Lung (tissue), 11 donors: ENCODE measurements at regions not wholly inside any gene's neighbourhood (a gene's known extent, or its start where the extent isn't known, plus 50 kb on each side); places are given as distances from the start of the nearest gene placed in this dataset.

Experiments used
- ATAC-seq: fragments of 200-7000 bp; cut with Tn5 transposase; one replicate; pipeline ENCODE4 v1.9.1; 2020; ENCODE audit warnings: moderate number of reproducible peaks; ENCODE audit not compliant: insufficient read depth, low FRiP score
- DNase-seq, 3 donors: peaks; one replicate each; pipeline ENCODE4 v3.0.0-alpha.2; 2013 to 2017
- H3K27ac ChIP-seq, 2 donors: one replicate each; pipeline ENCODE4 v1.5.1; 2013; ENCODE audit warnings: mild to moderate bottlenecking in 2 of 2, moderate library complexity in 2 of 2, control low read depth in 1 of 2, inconsistent platforms in 1 of 2, low read depth in 1 of 2, low read length in 1 of 2
- H3K27me3 ChIP-seq, 3 donors: one replicate each; pipeline ENCODE4 v1.5.1; 2013; ENCODE audit warnings: low read length in 2 of 3; ENCODE audit not compliant: control insufficient read depth in 3 of 3, insufficient read depth in 3 of 3
- H3K36me3 ChIP-seq, 4 donors: one replicate each; pipeline ENCODE4 v1.5.1; 2013; ENCODE audit warnings: low read length in 4 of 4, mild to moderate bottlenecking in 1 of 4, moderate library complexity in 1 of 4; ENCODE audit not compliant: control insufficient read depth in 4 of 4, insufficient read depth in 4 of 4
- H3K4me1 ChIP-seq, 5 donors: one replicate each; pipeline ENCODE4 v1.5.1; 2013; ENCODE audit warnings: low read length in 5 of 5, mild to moderate bottlenecking in 2 of 5, moderate library complexity in 1 of 5; ENCODE audit not compliant: control insufficient read depth in 5 of 5, insufficient read depth in 5 of 5
- H3K4me3 ChIP-seq: one replicate; pipeline ENCODE4 v1.5.1; 2013; ENCODE audit warnings: mild to moderate bottlenecking, control low read depth, moderate library complexity
- H3K9ac ChIP-seq, 2 donors: one replicate each; pipeline ENCODE4 v1.5.1; 2013; ENCODE audit warnings: low read length in 2 of 2, control low read depth in 1 of 2; ENCODE audit not compliant: insufficient read depth in 1 of 2
- H3K9me3 ChIP-seq, 4 donors: one replicate each; pipeline ENCODE4 v1.5.1; 2013; ENCODE audit warnings: low read length in 3 of 4, mild to moderate bottlenecking in 1 of 4, moderate library complexity in 1 of 4; ENCODE audit not compliant: control insufficient read depth in 4 of 4, insufficient read depth in 3 of 4
- WGBS, 2 donors: extraction: QIAGEN DNeasy Blood & Tissue Kit; methylation state at CpG; one replicate each; pipeline ENCODE4 v1.1.7; 2013; 5-methylcytosine and 5-hydroxymethylcytosine counted together
- TF ChIP-seq, protein P1 (sequence below): IDR thresholded peaks from 2 replicates; pipeline ENCODE4 v1.5.1; 2012; ENCODE audit warnings: mild to moderate bottlenecking; ENCODE audit errors: control extremely low read depth, extremely low read depth
- donor health status: control.
- donor health status: control.
- donor health status: Bipolar disorder and iron deficiency.
- donor health status: healthy.
- donor health status: DM: yes; HTN: yes; CAD: no.

DNA sequence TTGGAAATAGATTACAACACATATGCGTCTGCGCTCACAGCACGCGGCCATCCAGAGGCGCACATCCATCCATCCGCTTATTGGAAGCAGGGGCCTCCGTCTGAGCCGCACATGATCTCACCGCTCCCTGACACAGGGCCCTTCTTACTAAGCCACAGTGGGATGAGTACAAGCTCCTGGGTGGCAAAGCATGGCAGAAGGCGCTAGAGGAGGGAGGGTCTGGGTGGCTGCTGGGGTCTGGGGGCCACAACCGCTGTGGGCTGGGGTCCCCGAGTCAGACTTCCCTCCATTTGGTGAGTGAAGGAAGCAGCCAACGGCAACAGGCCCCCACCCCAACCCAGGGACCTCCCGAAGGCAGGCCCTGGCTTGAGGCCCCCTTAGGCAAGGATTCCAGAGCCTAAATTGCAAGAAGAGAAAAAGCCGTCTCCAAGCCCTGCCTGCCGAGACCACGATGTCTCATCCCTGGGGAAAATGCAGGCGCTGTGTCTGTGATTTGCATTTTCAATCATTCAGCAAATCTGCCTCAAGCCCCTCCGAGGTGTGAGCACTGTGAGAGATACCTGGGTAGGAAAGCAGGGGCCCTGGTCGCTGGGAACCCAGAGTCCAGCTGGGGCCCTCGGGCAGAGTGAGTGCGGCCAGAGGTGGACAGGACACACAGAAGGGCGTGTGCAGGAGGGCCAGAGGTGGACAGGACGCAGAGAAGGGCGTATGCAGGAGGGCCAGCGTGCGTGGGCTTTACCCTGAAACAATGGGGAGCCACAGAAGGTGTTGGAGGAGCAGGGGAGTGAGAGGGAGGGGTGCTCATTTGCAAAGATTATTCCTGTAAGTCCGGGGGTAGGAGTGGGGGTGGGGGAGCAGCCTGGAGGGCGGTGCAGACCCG, 135.7 kb downstream of the OLFM1 start:
- Histone ChIP-seq H3K4me3 (no peak overlapping the region), H3K27me3 (peaks cover 0 to 3% (median 3%) of the 10 kb centered on the region in 3 donors), H3K4me1 (peaks cover 0 to 14% (median 3%) of the 10 kb centered on the region in 5 donors), H3K36me3 (no peaks in the 10 kb centered on the region), H3K9me3 (peaks cover 0 to 2% (median under 1%) of the 10 kb centered on the region in 4 donors), H3K27ac (no peak overlapping the region), H3K9ac (no peak overlapping the region)
- WGBS, 2 donors = 79 to 82% methylated on average over 30 of the region's 30 CpGs
- TF ChIP-seq, protein P1, sequence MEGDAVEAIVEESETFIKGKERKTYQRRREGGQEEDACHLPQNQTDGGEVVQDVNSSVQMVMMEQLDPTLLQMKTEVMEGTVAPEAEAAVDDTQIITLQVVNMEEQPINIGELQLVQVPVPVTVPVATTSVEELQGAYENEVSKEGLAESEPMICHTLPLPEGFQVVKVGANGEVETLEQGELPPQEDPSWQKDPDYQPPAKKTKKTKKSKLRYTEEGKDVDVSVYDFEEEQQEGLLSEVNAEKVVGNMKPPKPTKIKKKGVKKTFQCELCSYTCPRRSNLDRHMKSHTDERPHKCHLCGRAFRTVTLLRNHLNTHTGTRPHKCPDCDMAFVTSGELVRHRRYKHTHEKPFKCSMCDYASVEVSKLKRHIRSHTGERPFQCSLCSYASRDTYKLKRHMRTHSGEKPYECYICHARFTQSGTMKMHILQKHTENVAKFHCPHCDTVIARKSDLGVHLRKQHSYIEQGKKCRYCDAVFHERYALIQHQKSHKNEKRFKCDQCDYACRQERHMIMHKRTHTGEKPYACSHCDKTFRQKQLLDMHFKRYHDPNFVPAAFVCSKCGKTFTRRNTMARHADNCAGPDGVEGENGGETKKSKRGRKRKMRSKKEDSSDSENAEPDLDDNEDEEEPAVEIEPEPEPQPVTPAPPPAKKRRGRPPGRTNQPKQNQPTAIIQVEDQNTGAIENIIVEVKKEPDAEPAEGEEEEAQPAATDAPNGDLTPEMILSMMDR = no peak
- DNase-seq (no peak), ATAC-seq (no peak)

DNA sequence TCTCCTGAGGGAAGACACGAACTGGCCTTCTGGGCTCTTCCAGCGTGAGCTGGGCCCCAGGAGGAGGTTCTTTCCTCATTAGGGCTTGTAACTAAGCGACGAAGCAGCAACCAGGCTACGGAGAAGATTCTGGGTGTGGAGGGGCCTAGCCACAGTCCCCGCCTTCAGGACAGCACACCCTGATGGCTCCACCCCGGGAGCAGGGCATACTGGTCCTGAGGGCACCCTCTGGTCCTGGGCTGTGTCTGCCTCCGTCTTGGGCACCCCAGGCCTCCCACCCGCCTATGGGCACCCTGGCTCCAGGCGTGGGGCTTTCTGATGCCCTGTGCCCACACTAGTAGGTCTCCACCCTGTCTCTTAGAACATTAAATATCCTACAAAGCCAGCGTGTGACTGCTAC, 136.4 kb downstream of the OLFM1 start:
- ATAC-seq = no peak
- Histone ChIP-seq H3K9ac (no peak overlapping the region), H3K36me3 (no peaks in the 10 kb centered on the region), H3K4me1 (peaks cover 0 to 6% (median 0%) of the 10 kb centered on the region in 5 donors), H3K27me3 (peaks cover 0 to 3% (median 2%) of the 10 kb centered on the region in 3 donors), H3K9me3 (peaks cover 0 to 2% (median under 1%) of the 10 kb centered on the region in 4 donors), H3K27ac (no peak overlapping the region), H3K4me3 (no peak overlapping the region)
- DNase-seq = no peak
- TF ChIP-seq, protein P1 = no peak
- WGBS, 2 donors = 79 to 88% methylated on average over 10 to 11 of the region's 11 CpGs

DNA sequence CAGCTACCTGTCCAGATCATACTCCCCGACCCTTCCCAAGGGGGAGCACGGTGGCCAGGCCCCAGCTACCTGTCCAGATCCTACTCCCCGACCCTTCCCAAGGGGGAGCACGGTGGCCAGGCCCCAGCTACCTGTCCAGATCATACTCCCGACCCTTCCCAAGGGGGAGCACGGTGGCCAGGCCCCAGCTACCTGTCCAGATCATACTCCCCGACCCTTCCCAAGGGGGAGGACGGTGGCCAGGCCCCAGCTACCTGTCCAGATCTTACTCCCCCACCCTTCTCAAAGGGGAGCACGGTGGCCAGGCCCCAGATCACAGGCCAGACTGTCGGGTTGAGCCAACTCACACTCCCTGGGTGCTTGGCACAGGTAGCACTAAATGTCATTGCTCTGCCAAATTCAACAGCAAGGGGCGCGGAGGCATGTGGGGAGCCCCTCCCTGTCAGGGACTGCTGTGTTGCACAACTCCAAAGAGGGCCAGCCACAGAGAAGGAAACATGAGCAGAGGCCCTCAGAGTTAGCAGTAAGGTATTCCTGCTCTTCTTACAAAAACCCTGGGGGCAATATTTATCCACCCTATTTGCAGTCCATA, 136.9 kb downstream of the OLFM1 start:
- no peak overlapping the region for H3K27ac ChIP-seq
- peaks cover 0 to 3% (median 2%) of the 10 kb centered on the region in 3 donors for H3K27me3 ChIP-seq
- peaks cover 0 to 2% (median under 1%) of the 10 kb centered on the region in 4 donors for H3K9me3 ChIP-seq
- WGBS, 2 donors = 60 to 75% methylated on average over 11 to 12 of the region's 12 CpGs
- no peak overlapping the region for H3K9ac ChIP-seq
- TF ChIP-seq, protein P1 = no peak
- peaks cover 0 to 4% (median 0%) of the 10 kb centered on the region in 5 donors for H3K4me1 ChIP-seq
- ATAC-seq (no peak), DNase-seq (peak in 1 of 3 donors; percentile 37)
- no peaks in the 10 kb centered on the region for H3K36me3 ChIP-seq
- no peak overlapping the region for H3K4me3 ChIP-seq
